Activated naive CD4-positive, alpha-beta T cell treated with anti-CD3 and anti-CD28 coated beads, Interleukin-2, amount 50 U/mL, for 24 hours (primary cell): ENCODE measurements at regions not wholly inside any gene's neighbourhood (a gene's known extent, or its start where the extent isn't known, plus 50 kb on each side); places are given as distances from the start of the nearest gene placed in this dataset.

Experiments
- H3K27ac Mint-ChIP-seq: one replicate; pipeline ENCODE4 v1.8.0; 2021; ENCODE audit warnings: mild to moderate bottlenecking, mixed read lengths
- H3K27me3 Mint-ChIP-seq: one replicate; pipeline ENCODE4 v1.8.0; 2021; ENCODE audit warnings: mixed read lengths
- H3K36me3 Mint-ChIP-seq: one replicate; pipeline ENCODE4 v1.8.0; 2021; ENCODE audit warnings: mixed read lengths
- H3K4me1 Mint-ChIP-seq: one replicate; pipeline ENCODE4 v1.8.0; 2021; ENCODE audit warnings: mixed read lengths
- H3K4me3 Mint-ChIP-seq: one replicate; pipeline ENCODE4 v1.8.0; 2021; ENCODE audit warnings: mild to moderate bottlenecking, mixed read lengths
- H3K9me3 Mint-ChIP-seq: one replicate; pipeline ENCODE4 v1.8.0; 2021; ENCODE audit warnings: mixed read lengths

DNA sequence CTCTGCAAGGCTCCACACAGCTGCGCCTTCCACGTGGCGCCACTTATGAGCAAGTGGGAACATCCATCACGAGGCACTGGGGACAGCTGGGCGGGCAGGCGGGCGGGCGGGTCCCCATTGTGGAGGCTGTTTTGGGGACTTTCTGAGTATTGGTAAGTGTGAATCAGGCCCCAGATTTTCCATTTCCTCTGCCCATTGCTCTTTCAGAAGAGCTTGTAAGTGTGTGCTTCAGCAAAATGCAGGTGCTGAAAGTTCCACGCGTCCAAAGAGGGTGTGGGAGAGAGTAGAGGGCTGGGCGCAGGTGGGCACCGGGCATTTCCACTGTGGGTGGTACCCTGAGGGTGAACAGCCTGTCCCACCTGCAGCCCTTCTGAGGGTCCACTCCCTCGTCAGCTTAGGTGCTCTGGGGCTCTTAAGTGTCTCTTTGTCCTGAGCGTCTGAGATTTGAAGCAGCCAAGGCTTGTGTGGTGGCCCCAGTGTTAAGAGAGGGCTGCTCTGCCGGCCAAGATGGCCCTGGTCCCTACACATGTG, 177.1 kb downstream of the RPLP1 start:
- H3K27ac Mint-ChIP-seq: no peak overlapping the region
- no peaks in the 10 kb centered on the region for H3K9me3 Mint-ChIP-seq
- peaks cover 2% of the 10 kb centered on the region for H3K4me1 Mint-ChIP-seq
- no peak overlapping the region for H3K4me3 Mint-ChIP-seq
- peaks cover 2% of the 10 kb centered on the region for H3K36me3 Mint-ChIP-seq
- peaks cover 2% of the 10 kb centered on the region for H3K27me3 Mint-ChIP-seq

- peak overlapping the region; percentile 71 for H3K27ac Mint-ChIP-seq
- no peak overlapping the region for H3K4me3 Mint-ChIP-seq
- peaks cover 2% of the 10 kb centered on the region for H3K36me3 Mint-ChIP-seq
- no peaks in the 10 kb centered on the region for H3K4me1 Mint-ChIP-seq
- H3K27me3 Mint-ChIP-seq: peaks cover 2% of the 10 kb centered on the region
- H3K9me3 Mint-ChIP-seq: no peaks in the 10 kb centered on the region
These were observed 178.4 kb downstream of the RPLP1 start for GRCh38 chr15:69631005-69631404.

DNA sequence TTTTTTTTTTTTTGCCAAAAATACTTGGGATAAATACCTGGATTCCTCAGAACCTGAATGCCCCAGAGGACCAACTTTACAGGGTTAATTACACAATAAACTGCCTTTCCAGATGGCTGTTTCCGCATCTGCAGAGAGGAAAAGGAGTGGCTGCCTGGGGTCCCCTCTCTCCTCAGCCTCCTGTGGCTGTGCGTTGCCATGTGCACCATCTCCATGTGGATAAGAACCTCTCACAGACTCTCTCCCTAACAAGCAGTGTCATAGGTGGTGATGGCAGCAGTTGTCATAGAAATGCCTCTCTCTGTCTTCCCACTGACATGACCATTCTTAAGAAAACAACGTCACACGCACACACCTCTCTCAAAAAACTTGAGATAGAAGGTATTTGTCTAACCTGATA, 179.4 kb downstream of the RPLP1 start:
- H3K4me3 Mint-ChIP-seq: no peak overlapping the region
- no peaks in the 10 kb centered on the region for H3K4me1 Mint-ChIP-seq
- H3K27me3 Mint-ChIP-seq: no peaks in the 10 kb centered on the region
- H3K36me3 Mint-ChIP-seq: no peaks in the 10 kb centered on the region
- no peak overlapping the region for H3K27ac Mint-ChIP-seq
- H3K9me3 Mint-ChIP-seq: no peaks in the 10 kb centered on the region

DNA sequence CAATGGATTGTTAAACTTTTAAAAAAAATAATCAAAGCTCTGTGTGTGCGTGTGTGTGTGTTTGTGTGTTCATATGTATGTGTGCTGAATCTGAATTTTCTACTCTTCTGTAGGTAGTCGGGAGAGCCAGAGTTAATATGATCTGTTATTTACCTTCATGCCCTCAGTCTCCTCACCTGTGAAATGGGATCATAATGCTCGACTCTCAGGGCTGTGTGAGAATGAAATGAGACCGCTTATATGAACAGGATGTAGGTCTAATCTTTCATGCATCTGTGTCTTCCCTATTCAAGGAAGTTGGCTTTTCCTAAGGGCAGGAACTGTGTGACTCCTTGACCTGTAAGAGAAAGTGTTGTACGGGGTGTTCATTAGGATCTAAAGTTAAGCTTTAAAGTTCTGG, 182.2 kb downstream of the RPLP1 start:
- Mint-ChIP-seq H3K36me3 (no peaks in the 10 kb centered on the region), H3K9me3 (no peaks in the 10 kb centered on the region), H3K4me1 (no peaks in the 10 kb centered on the region), H3K27ac (no peak overlapping the region), H3K4me3 (no peak overlapping the region), H3K27me3 (no peaks in the 10 kb centered on the region)

- Mint-ChIP-seq H3K27me3 (no peaks in the 10 kb centered on the region), H3K27ac (no peak overlapping the region), H3K9me3 (peaks cover 5% of the 10 kb centered on the region), H3K36me3 (peaks cover 2% of the 10 kb centered on the region), H3K4me1 (no peaks in the 10 kb centered on the region), H3K4me3 (no peak overlapping the region)
These were observed 183.7 kb downstream of the RPLP1 start for GRCh38 chr15:69636169-69636915.

- Mint-ChIP-seq H3K36me3 (peaks cover 7% of the 10 kb centered on the region), H3K4me1 (no peaks in the 10 kb centered on the region), H3K27me3 (no peaks in the 10 kb centered on the region), H3K27ac (no peak overlapping the region), H3K9me3 (peaks cover 13% of the 10 kb centered on the region), H3K4me3 (no peak overlapping the region)
These were observed 185.2 kb downstream of the RPLP1 start for GRCh38 chr15:69637818-69638217.

- Mint-ChIP-seq H3K27ac (no peak overlapping the region), H3K9me3 (peaks cover 13% of the 10 kb centered on the region), H3K4me1 (peaks cover 4% of the 10 kb centered on the region), H3K27me3 (no peaks in the 10 kb centered on the region), H3K36me3 (peaks cover 7% of the 10 kb centered on the region), H3K4me3 (no peak overlapping the region)
These were observed 190.9 kb downstream of the RPLP1 start for GRCh38 chr15:69643476-69643875.

DNA sequence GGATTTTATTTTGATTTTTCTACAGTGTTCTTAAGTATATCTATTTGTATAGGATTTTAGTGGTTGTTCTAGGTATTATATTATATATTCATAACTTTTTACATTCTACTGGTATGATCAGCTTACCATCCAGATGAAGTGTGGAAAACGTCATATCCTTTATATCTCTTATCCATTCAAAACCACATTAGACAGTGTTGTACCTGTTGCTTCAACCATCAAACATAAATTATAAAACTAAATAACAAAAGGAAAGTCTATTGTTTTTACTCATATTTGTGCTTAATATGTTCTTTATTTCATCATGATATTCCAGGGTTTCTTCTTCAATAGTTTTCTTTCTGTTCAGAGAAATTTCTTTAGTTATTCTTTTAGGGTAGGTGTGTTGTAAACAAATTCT, 191.4 kb downstream of the RPLP1 start:
- H3K4me3 Mint-ChIP-seq: no peak overlapping the region
- no peaks in the 10 kb centered on the region for H3K27me3 Mint-ChIP-seq
- peaks cover 4% of the 10 kb centered on the region for H3K4me1 Mint-ChIP-seq
- no peak overlapping the region for H3K27ac Mint-ChIP-seq
- H3K9me3 Mint-ChIP-seq: peaks cover 13% of the 10 kb centered on the region
- peaks cover 7% of the 10 kb centered on the region for H3K36me3 Mint-ChIP-seq

DNA sequence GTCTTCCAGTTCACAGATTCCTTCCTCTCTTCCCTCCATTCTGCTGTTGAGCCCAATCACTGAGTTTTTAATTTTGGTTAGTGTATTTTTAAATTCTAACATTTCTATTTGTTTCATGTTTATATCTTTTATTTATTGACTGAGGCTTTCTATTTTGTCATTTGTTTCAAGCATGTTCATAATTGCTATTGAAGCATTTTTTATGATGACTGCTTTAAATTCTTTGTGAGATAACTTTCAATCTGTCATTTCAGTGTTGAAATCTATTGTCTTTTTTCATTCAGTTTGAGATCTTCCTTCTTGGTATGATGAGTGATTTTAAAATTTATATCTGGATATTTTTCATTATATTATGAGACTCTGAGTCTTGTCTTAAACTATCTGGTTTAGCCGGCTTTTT, 192.3 kb downstream of the RPLP1 start:
- no peaks in the 10 kb centered on the region for H3K27me3 Mint-ChIP-seq
- no peak overlapping the region for H3K27ac Mint-ChIP-seq
- peaks cover 4% of the 10 kb centered on the region for H3K4me1 Mint-ChIP-seq
- peaks cover 13% of the 10 kb centered on the region for H3K9me3 Mint-ChIP-seq
- H3K36me3 Mint-ChIP-seq: peaks cover 7% of the 10 kb centered on the region
- H3K4me3 Mint-ChIP-seq: no peak overlapping the region

GRCh38 chr15:69647142-69647513, 194.5 kb downstream of the RPLP1 start:
- Mint-ChIP-seq H3K4me1 (peaks cover 4% of the 10 kb centered on the region), H3K36me3 (no peaks in the 10 kb centered on the region), H3K27ac (no peak overlapping the region), H3K9me3 (peaks cover under 1% of the 10 kb centered on the region), H3K27me3 (no peaks in the 10 kb centered on the region), H3K4me3 (no peak overlapping the region)

DNA sequence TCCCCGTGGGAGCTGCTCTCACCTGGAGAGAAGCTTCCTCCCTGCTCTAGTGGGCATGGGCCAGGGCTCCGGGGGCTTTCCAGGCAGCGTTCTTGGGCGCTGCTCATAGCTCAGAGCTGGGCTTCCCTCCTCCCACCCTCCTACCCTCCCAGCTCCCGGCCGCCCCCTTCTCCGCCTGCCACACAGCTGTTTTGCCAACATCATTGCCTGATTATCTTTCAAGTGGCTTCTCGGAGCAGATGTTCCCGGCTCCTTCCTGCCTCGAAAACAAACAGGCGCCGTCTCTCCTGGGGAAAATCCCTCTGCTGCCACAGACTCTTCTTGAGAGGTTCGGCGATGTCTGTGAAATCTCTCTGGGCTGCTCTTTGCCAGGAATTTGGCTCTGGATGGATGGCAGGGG, 195.6 kb downstream of the RPLP1 start:
- Mint-ChIP-seq H3K9me3 (no peaks in the 10 kb centered on the region), H3K27me3 (no peaks in the 10 kb centered on the region), H3K4me1 (peaks cover 4% of the 10 kb centered on the region), H3K36me3 (no peaks in the 10 kb centered on the region), H3K27ac (no peak overlapping the region), H3K4me3 (no peak overlapping the region)

DNA sequence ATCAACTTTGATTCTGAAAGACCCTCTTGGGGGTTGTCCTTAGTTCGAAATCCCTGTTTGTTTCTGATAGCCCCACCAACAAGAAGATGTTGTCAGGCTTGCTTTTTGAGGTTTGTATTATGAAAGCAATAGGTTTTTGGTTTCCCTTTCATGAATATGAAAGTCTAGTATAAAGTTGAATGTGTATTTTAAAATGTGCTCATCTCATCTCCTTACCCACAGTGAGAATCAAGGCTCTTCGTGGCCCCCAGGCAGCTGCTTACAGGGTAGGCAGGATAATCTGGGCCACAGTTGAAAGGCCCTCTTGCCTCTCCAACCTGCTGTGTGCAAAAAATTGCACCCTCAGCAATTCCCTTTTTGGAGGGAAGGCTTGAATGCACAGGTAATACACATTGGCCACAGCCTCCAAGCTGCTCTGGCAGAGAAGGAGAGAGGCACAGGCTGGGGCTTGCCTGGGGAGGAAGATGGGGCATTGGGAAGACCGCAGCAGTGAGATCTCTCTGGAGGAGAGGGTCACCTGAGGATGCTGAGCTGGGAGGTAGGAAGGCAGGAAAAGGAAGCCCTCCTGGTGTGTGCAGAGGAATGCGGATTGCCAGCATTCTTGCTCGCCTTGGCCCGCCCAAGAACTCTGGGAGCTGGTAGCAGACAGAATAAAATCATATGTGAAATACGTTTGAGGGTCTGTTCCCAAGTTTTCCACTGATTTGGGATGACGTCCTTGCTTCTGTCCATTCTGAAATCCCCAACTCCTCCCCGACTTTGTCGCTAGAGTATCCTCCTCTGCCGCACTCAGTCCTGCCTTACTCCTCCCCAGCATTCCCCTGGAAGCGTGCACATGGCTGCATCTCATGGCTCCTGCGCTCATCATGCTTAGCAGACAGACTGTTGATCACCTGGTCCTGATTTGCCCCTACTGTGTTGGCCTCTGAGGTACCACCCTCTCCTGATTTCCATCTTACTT, 196.4 kb downstream of the RPLP1 start:
- H3K4me1 Mint-ChIP-seq: peaks cover 4% of the 10 kb centered on the region
- H3K27ac Mint-ChIP-seq: no peak overlapping the region
- no peaks in the 10 kb centered on the region for H3K9me3 Mint-ChIP-seq
- no peak overlapping the region for H3K4me3 Mint-ChIP-seq
- H3K36me3 Mint-ChIP-seq: no peaks in the 10 kb centered on the region
- H3K27me3 Mint-ChIP-seq: no peaks in the 10 kb centered on the region

GRCh38 chr15:69652293-69652692, 199.7 kb downstream of the RPLP1 start:
- Mint-ChIP-seq H3K27ac (no peak overlapping the region), H3K4me1 (no peaks in the 10 kb centered on the region), H3K36me3 (no peaks in the 10 kb centered on the region), H3K27me3 (no peaks in the 10 kb centered on the region), H3K4me3 (no peak overlapping the region), H3K9me3 (no peaks in the 10 kb centered on the region)

GRCh38 chr15:69652751-69653305, 200.2 kb downstream of the RPLP1 start:
- H3K4me1 Mint-ChIP-seq: no peaks in the 10 kb centered on the region
- H3K36me3 Mint-ChIP-seq: no peaks in the 10 kb centered on the region
- no peak overlapping the region for H3K4me3 Mint-ChIP-seq
- no peaks in the 10 kb centered on the region for H3K27me3 Mint-ChIP-seq
- no peaks in the 10 kb centered on the region for H3K9me3 Mint-ChIP-seq
- no peak overlapping the region for H3K27ac Mint-ChIP-seq

- Mint-ChIP-seq H3K9me3 (no peaks in the 10 kb centered on the region), H3K27me3 (no peaks in the 10 kb centered on the region), H3K4me3 (no peak overlapping the region), H3K4me1 (no peaks in the 10 kb centered on the region), H3K36me3 (no peaks in the 10 kb centered on the region), H3K27ac (no peak overlapping the region)
These were observed 200.7 kb downstream of the RPLP1 start for GRCh38 chr15:69653306-69653705.

- Mint-ChIP-seq H3K4me3 (no peak overlapping the region), H3K27ac (no peak overlapping the region), H3K4me1 (no peaks in the 10 kb centered on the region), H3K36me3 (no peaks in the 10 kb centered on the region), H3K9me3 (no peaks in the 10 kb centered on the region), H3K27me3 (no peaks in the 10 kb centered on the region)
These were observed 201.2 kb downstream of the RPLP1 start for GRCh38 chr15:69653846-69654245.
